HPDE6-E6E7 (cell line): ENCODE measurements at regions not wholly inside any gene's neighbourhood (a gene's known extent, or its start where the extent isn't known, plus 50 kb on each side); places are given as distances from the start of the nearest gene placed in this dataset.
"Not testable (repeated sequence)": the region's sequence is repeated elsewhere in the genome, so short reads cannot be mapped to it uniquely, and the experiment has no call there.

ENCODE experiments used
- DNase-seq: peaks from one replicate; pipeline ENCODE4 v3.0.0; 2011; ENCODE audit warnings: missing footprints; ENCODE audit errors: extremely low spot score

DNA sequence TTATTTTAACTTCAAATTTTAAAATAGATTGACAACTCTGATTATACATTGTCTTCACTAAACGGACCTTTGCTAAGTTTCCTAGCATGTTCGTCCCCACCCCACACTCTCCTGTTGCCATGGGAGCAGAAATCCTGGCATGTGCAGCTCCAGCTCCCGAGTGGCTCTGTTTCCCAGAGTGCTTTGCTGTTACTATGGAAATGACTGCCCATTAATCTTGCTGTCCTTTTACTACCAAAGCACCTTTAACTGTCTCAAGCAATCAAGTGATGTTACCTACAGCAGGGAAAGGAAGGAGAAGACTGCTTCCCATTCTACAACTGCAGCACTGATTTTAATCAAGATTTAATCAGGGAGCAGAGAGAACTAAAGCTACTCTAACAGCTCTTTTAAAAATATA lies 212.0 kb upstream of the KIF2A start:
- DNase-seq, result no peak

DNA sequence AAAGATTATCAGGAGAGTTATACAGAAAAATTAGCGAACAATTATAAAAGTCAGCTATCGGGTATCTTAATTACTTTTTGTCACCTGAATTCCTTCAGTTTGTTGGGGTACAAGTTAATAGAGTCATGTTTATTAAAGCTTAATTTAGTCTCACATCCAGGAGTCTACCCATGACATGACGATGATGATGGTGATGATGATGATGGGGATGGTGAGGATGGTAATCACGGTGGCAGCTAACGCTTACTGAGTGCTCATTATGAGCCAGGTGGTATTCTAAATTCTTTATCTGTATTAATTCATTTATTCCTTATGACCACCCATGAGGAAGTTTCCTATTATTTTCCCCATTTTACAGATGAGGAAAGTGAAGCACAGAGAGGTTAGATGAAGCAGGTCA lies 208.6 kb upstream of the KIF2A start:
- DNase-seq, result no peak

DNA sequence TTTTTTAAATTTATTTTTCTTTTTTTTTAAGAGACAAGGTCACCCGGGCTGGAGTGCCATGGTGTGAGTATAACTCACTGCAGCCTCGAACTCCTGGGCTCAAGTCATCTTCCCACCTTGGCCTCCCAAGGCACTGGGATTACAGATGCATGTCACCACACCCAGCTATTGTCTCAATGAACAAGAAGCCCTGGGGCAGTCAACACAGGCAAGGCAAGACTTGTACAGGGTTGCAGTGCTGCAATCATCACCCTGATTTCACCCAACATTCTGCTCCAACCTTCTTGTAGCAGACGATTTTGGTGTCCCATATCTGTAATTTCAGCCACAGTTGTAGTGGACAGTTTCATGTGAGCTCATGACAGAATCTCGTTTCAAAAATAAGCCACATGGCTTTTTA lies 205.8 kb upstream of the KIF2A start:
- DNase-seq, result peak; percentile 60

GRCh38 chr5:62103863-62104262 lies 202.1 kb upstream of the KIF2A start:
- DNase-seq, result not testable (repeated sequence)

DNA sequence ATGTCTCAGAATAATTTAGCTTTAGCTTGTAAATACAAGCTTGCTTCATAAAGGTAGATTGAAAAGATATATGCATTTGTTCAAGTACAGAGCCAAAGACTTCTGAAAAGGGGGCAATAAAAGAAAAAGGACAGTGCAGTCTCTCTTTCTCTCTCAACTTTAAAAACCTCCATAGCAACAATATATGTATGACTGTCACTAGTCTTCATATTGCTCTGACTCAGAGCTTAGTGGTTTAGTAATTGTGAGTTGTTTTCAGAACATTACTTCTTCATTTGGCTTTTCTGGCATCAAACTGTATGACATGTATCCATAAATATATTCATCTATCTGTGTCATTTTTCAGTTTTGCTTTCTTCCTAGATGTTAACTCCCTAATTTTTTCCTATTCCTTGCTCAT lies 194.6 kb upstream of the KIF2A start:
- no peak for DNase-seq

GRCh38 chr5:62112689-62113228 lies 193.2 kb upstream of the KIF2A start:
- no peak for DNase-seq

DNA sequence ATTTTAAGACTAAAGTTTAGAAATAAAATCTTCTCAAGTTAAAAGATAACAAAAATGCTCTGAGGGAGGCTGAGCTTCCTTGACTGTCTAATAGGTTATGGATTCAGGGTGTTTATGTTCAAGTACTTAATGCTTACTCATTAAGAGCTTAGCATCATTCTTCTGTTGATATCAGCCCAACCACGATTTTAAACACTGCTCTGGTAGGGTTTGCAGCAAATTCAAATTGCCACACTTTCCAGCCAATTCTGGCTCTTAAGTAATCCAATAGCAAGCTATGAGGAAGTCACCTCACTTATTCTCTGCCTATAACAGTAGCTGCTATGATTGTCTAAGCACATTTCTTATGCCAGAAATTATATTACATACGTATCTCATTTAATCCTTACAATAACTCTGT lies 191.0 kb upstream of the KIF2A start:
- no peak for DNase-seq

DNA sequence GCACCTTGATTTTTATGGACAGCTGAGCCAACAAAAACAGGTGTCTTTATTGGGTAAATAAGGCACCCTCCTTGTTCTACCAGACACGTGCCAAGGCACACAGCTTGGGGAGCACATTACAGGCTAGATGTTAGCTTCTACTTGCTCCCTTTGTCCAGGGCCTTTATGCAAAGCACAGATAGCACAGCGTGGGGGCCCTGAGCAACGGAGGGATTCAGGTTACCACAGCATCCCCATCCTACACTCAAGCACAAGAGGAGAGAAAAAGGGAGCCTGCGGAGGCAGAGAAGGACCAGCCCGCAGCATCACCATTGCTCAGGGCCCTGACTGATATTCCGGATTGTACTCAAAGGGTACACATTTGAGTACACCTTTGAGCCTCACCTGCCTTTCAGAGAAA lies 181.7 kb upstream of the KIF2A start:
- DNase-seq, result no peak

DNA sequence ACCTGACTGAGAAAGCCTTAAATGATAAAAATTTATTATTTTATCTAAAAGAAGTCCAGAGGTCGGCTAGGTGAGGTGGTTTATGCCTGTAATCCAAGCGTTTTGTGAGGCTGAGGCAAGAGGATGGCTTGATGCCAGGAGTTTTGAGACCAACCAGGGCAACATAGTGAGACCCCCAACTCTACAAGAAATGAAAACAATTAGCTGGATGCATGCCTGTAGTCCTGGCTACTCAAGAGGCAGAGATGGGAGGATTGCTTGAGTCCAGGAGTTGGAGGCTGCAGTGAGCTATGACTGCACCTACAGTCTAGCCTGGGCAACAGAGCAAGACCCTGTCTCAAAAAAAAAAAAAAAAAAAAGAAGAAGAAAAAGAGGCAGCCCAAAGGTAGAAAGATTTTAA lies 179.9 kb upstream of the KIF2A start:
- no peak for DNase-seq

DNA sequence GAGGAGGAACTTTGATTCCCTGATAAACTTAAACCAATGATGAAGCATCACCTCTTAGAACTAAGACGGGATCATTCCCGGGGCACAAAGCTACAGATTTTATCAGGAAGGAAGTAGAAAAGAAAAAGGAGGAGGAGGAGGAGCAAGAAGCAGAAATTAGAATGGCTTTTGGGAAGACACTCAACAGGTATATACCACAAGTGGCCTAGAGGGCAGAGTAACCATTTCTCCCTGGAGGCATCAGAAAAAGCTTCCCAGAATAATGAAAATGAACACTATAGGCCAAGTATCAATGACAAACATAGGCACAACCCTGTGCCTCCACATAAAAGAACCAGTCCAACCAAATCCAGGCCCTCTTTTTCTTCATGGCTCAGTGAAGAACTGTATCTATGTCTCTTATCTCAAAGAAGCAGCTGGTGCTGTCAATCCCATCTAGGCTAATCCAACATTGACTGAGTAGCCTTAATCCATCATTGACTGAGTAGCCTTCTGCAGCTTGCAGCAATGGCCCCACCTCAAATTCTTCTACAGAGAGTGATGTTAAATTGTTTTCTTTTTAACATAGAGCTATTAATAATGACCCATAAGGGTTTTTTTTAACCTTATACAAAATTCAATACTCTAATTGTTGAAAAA lies 178.8 kb upstream of the KIF2A start:
- no peak for DNase-seq

GRCh38 chr5:62130107-62130506 lies 175.9 kb upstream of the KIF2A start:
- no peak for DNase-seq

GRCh38 chr5:62132276-62132675 lies 173.7 kb upstream of the KIF2A start:
- DNase-seq, result no peak

GRCh38 chr5:62133426-62133825 lies 172.6 kb upstream of the KIF2A start:
- no peak for DNase-seq

DNA sequence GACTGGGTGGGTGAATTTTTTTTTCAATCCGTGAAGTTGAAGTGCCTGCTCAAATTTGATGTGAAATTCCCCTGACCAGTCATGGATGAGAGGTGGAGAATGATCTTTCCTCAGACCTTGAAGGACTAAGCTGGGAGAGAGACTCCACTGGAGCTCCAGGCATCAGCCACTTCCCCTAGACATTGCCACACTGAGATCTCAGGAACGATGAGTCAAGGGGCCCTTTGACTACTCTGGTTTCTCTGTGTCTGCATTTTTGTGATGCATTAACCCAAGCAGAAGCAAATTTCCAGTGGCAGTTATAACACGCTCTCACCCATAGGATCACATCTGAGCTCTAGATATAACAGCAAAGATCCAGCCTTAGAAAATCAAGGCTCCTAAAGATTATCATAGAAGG lies 171.2 kb upstream of the KIF2A start:
- DNase-seq, result no peak

- no peak for DNase-seq
Measured at GRCh38 chr5:62137628-62138027, 168.4 kb upstream of the KIF2A start.

GRCh38 chr5:62138607-62139006 lies 167.4 kb upstream of the KIF2A start:
- DNase-seq, result no peak

GRCh38 chr5:62139741-62140140 lies 166.3 kb upstream of the KIF2A start:
- DNase-seq, result no peak

GRCh38 chr5:62142351-62142750 lies 163.7 kb upstream of the KIF2A start:
- no peak for DNase-seq

DNA sequence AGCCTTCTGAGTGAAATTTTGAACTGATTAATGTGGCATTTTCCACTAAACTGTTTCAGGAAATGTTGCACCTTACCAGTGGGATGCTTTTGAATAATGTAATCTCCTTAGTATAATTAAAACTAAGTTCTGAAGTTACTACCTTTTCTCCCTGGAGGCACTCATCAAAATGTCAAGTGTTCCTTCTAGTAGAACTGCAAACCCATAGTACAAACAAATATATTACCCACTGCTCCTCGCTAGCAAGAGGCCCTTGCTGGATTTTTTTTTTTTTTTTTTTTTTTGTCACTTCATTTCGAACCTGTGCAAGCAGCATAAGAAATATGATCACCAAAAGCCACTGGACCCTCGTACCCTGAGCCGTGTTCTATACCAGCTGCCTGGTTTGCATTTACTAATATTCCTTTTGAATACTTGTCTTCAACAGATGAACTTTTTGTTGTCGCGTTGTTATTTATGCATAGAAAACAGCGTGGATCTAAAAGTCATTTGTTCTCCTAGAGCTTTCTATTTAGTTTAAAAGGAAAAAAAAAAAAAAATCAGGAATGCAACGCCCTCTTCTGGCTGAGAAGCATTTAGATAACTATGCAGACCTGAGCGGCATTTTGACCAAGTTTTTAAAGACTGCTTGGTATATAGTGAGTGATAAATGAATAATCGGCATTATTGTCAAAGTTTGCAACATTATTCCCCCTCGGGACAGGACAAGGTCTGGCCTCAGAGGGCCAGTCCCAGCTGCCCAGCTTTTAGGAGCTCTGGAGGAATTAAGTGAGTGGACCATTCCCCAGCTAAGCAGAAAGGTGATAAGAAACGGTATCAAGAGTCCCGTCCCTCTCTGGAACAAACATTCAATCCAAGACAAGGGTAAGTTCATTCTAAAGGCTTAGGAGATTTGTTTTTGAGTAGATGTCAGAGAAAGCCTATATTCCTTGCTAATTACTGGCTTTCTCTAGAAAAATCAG lies 162.5 kb upstream of the KIF2A start:
- no peak for DNase-seq

GRCh38 chr5:62144401-62145022 lies 161.5 kb upstream of the KIF2A start:
- peak; percentile 23 for DNase-seq

DNA sequence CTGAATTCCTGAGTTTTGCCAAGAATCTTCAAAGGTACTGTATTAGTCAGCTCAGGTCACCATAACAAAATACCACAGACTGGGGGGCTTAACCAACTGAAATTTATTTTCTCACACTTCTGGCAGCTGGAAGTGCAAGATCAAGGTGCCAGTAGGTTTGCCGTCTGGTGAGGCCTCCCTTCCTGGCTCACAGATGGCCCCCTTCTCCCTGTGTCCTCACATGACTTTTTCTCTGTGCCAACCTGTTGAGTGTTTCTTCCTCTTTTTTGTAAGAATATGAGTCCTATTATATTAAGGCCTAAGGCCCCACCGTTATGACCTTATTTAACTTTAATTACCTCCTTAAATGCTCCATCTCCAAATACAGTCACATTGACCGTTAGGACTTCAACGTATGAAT lies 156.1 kb upstream of the KIF2A start:
- DNase-seq, result no peak

GRCh38 chr5:62152394-62153087 lies 153.5 kb upstream of the KIF2A start:
- DNase-seq, result no peak
